CD8-positive, alpha-beta memory T cell (primary cell): ENCODE measurements at regions not wholly inside any gene's neighbourhood (a gene's known extent, or its start where the extent isn't known, plus 50 kb on each side); places are given as distances from the start of the nearest gene placed in this dataset.
"Not testable (repeated sequence)": the region's sequence is repeated elsewhere in the genome, so short reads cannot be mapped to it uniquely, and the experiment has no call there.

ENCODE experiments used
- CTCF ChIA-PET: fragments of 350-600 bp; sonication (Branson Sonifier 250); formaldehyde crosslinking; loops from one replicate; lab custom pipeline; 2021; ENCODE audit warnings: antibody characterized with exemption; lab: Charles Lee
- POLR2A ChIA-PET: fragments of 350-600 bp; sonication (Branson Sonifier 250); formaldehyde crosslinking; loops from one replicate; lab custom pipeline; 2021; ENCODE audit warnings: antibody characterized with exemption; lab: Charles Lee
- DNase-seq, 5 donors: peaks; one replicate each; pipeline versions ENCODE4 v3.0.0 to v3.0.0-alpha.2; 2020 to 2022; ENCODE audit warnings: mixed read lengths in 1 of 5
- H3K27ac ChIP-seq: one replicate; pipeline ENCODE4 v1.7.0; 2013; ENCODE audit warnings: low read depth, mild to moderate bottlenecking, low read length, moderate library complexity
- H3K27me3 ChIP-seq: 2 replicates; pipeline ENCODE4 v1.7.0; 2013; ENCODE audit warnings: low read length, mild to moderate bottlenecking; ENCODE audit not compliant: insufficient read depth, poor library complexity, severe bottlenecking
- H3K36me3 ChIP-seq: 2 replicates; pipeline ENCODE4 v1.7.0; 2013; ENCODE audit warnings: mild to moderate bottlenecking, low read length, moderate library complexity; ENCODE audit not compliant: insufficient read depth
- H3K4me1 ChIP-seq: 2 replicates; pipeline ENCODE4 v1.7.0; 2013; ENCODE audit warnings: mild to moderate bottlenecking, low read length, moderate library complexity; ENCODE audit not compliant: insufficient read depth
- H3K4me3 ChIP-seq: 2 replicates; pipeline ENCODE4 v1.7.0; 2013; ENCODE audit warnings: mild to moderate bottlenecking, low read length
- H3K9me3 ChIP-seq: 2 replicates; pipeline ENCODE4 v1.7.0; 2013; ENCODE audit warnings: mild to moderate bottlenecking, low read length
- H3K27ac Mint-ChIP-seq, 8 donors: one replicate each; pipeline ENCODE4 v1.8.0; 2020 to 2021; ENCODE audit warnings: mixed read lengths in 8 of 8, mild to moderate bottlenecking in 6 of 8, inconsistent platforms in 3 of 8, moderate library complexity in 3 of 8
- H3K27me3 Mint-ChIP-seq, 2 donors: one replicate each; pipeline ENCODE4 v1.8.0; 2020 to 2021; ENCODE audit warnings: mixed read lengths in 2 of 2, mild to moderate bottlenecking in 1 of 2, moderate library complexity in 1 of 2
- H3K36me3 Mint-ChIP-seq, 3 donors: one replicate each; pipeline ENCODE4 v1.8.0; 2020 to 2021; ENCODE audit warnings: mixed read lengths in 3 of 3, inconsistent platforms in 1 of 3, mild to moderate bottlenecking in 1 of 3
- H3K4me1 Mint-ChIP-seq, 3 donors: one replicate each; pipeline ENCODE4 v1.8.0; 2020 to 2021; ENCODE audit warnings: mixed read lengths in 3 of 3, inconsistent platforms in 1 of 3, mild to moderate bottlenecking in 1 of 3
- H3K4me3 Mint-ChIP-seq, 7 donors: one replicate each; pipeline ENCODE4 v1.8.0; 2020 to 2021; ENCODE audit warnings: mixed read lengths in 7 of 7, mild to moderate bottlenecking in 6 of 7, moderate library complexity in 4 of 7, inconsistent platforms in 2 of 7
- H3K9me3 Mint-ChIP-seq, 5 donors: one replicate each; pipeline ENCODE4 v1.8.0; 2020 to 2022; ENCODE audit warnings: mixed read lengths in 5 of 5, mild to moderate bottlenecking in 3 of 5, moderate library complexity in 2 of 5, inconsistent platforms in 1 of 5

- Mint-ChIP-seq H3K27ac (no peak overlapping the region), H3K9me3 (peaks cover 0 to 8% (median 2%) of the 10 kb centered on the region in 5 donors), H3K4me1 (no peaks in the 10 kb centered on the region), H3K27me3 (no peaks in the 10 kb centered on the region), H3K36me3 (no peaks in the 10 kb centered on the region), H3K4me3 (no peak overlapping the region)
- ChIA-PET CTCF (no interaction called here), POLR2A (no interaction called here)
- Histone ChIP-seq H3K36me3 (no peaks in the 10 kb centered on the region), H3K27ac (no peak overlapping the region), H3K4me3 (no peak overlapping the region), H3K9me3 (no peaks in the 10 kb centered on the region), H3K27me3 (no peaks in the 10 kb centered on the region), H3K4me1 (no peaks in the 10 kb centered on the region)
- DNase-seq = no peak
Observed at GRCh38 chr10:35822316-35822715, 180.2 kb upstream of the FZD8 start.

- no peak overlapping the region for H3K4me3 Mint-ChIP-seq
- no peaks in the 10 kb centered on the region for H3K4me1 ChIP-seq
- no peak overlapping the region for H3K27ac Mint-ChIP-seq
- peaks cover 0 to 8% (median 2%) of the 10 kb centered on the region in 5 donors for H3K9me3 Mint-ChIP-seq
- H3K36me3 Mint-ChIP-seq = no peaks in the 10 kb centered on the region
- H3K4me3 ChIP-seq = no peak overlapping the region
- ChIA-PET CTCF (no interaction called here), POLR2A (no interaction called here)
- H3K27me3 Mint-ChIP-seq = no peaks in the 10 kb centered on the region
- H3K27me3 ChIP-seq = no peaks in the 10 kb centered on the region
- H3K27ac ChIP-seq = no peak overlapping the region
- no peaks in the 10 kb centered on the region for H3K4me1 Mint-ChIP-seq
- H3K9me3 ChIP-seq = no peaks in the 10 kb centered on the region
- DNase-seq = no peak
- H3K36me3 ChIP-seq = no peaks in the 10 kb centered on the region
Observed at GRCh38 chr10:35821339-35821911, 179.3 kb upstream of the FZD8 start.

GRCh38 chr10:35819736-35820135 lies 177.6 kb upstream of the FZD8 start:
- Mint-ChIP-seq H3K36me3 (no peaks in the 10 kb centered on the region), H3K27ac (no peak overlapping the region), H3K27me3 (no peaks in the 10 kb centered on the region), H3K4me3 (no peak overlapping the region), H3K9me3 (peaks cover 0 to 8% (median 5%) of the 10 kb centered on the region in 5 donors), H3K4me1 (no peaks in the 10 kb centered on the region)
- H3K9me3 ChIP-seq = no peaks in the 10 kb centered on the region
- H3K27me3 ChIP-seq = no peaks in the 10 kb centered on the region
- H3K4me1 ChIP-seq = no peaks in the 10 kb centered on the region
- no peak for DNase-seq
- POLR2A ChIA-PET = no interaction called here
- no peaks in the 10 kb centered on the region for H3K36me3 ChIP-seq
- H3K4me3 ChIP-seq = no peak overlapping the region
- H3K27ac ChIP-seq = no peak overlapping the region
- CTCF ChIA-PET = no interaction called here

GRCh38 chr10:35819011-35819410 lies 176.9 kb upstream of the FZD8 start:
- Histone ChIP-seq H3K36me3 (no peaks in the 10 kb centered on the region), H3K9me3 (no peaks in the 10 kb centered on the region), H3K27ac (no peak overlapping the region), H3K27me3 (no peaks in the 10 kb centered on the region), H3K4me3 (no peak overlapping the region), H3K4me1 (no peaks in the 10 kb centered on the region)
- ChIA-PET CTCF (no interaction called here), POLR2A (no interaction called here)
- DNase-seq = no peak
- Mint-ChIP-seq H3K36me3 (no peaks in the 10 kb centered on the region), H3K4me1 (no peaks in the 10 kb centered on the region), H3K4me3 (no peak overlapping the region), H3K9me3 (peaks cover 0 to 9% (median 5%) of the 10 kb centered on the region in 5 donors), H3K27me3 (no peaks in the 10 kb centered on the region), H3K27ac (no peak overlapping the region)

GRCh38 chr10:35817109-35817508 lies 175.0 kb upstream of the FZD8 start:
- H3K4me1 Mint-ChIP-seq, H3K27me3 Mint-ChIP-seq, H3K27ac ChIP-seq, H3K36me3 Mint-ChIP-seq, H3K27ac Mint-ChIP-seq, H3K4me1 ChIP-seq, H3K4me3 Mint-ChIP-seq, CTCF ChIA-PET, H3K9me3 ChIP-seq, H3K9me3 Mint-ChIP-seq, DNase-seq, H3K27me3 ChIP-seq, H3K36me3 ChIP-seq, POLR2A ChIA-PET, H3K4me3 ChIP-seq: not testable (repeated sequence)

- POLR2A ChIA-PET = no interaction called here
- Histone ChIP-seq H3K4me3 (no peak overlapping the region), H3K9me3 (no peaks in the 10 kb centered on the region), H3K36me3 (no peaks in the 10 kb centered on the region), H3K4me1 (no peaks in the 10 kb centered on the region), H3K27me3 (no peaks in the 10 kb centered on the region), H3K27ac (no peak overlapping the region)
- Mint-ChIP-seq H3K27ac (no peak overlapping the region), H3K27me3 (peaks cover 0 to 2% of the 10 kb centered on the region in 2 donors), H3K9me3 (peaks cover 2 to 17% (median 7%) of the 10 kb centered on the region in 5 donors), H3K4me3 (no peak overlapping the region), H3K36me3 (no peaks in the 10 kb centered on the region), H3K4me1 (no peaks in the 10 kb centered on the region)
- DNase-seq = no peak
- CTCF ChIA-PET = no interaction called here
Observed at GRCh38 chr10:35813219-35813618, 171.1 kb upstream of the FZD8 start.

GRCh38 chr10:35808344-35808743 lies 166.2 kb upstream of the FZD8 start:
- H3K4me3 ChIP-seq = no peak overlapping the region
- H3K36me3 Mint-ChIP-seq = no peaks in the 10 kb centered on the region
- H3K4me1 ChIP-seq = no peaks in the 10 kb centered on the region
- H3K27me3 ChIP-seq = no peaks in the 10 kb centered on the region
- H3K27ac ChIP-seq = no peak overlapping the region
- no peak overlapping the region for H3K27ac Mint-ChIP-seq
- no peak overlapping the region for H3K4me3 Mint-ChIP-seq
- ChIA-PET CTCF (no interaction called here), POLR2A (no interaction called here)
- peaks cover 2 to 8% (median 6%) of the 10 kb centered on the region in 5 donors for H3K9me3 Mint-ChIP-seq
- H3K9me3 ChIP-seq = no peaks in the 10 kb centered on the region
- H3K36me3 ChIP-seq = no peaks in the 10 kb centered on the region
- no peaks in the 10 kb centered on the region for H3K4me1 Mint-ChIP-seq
- no peak for DNase-seq
- peaks cover 0 to 2% of the 10 kb centered on the region in 2 donors for H3K27me3 Mint-ChIP-seq

GRCh38 chr10:35803046-35803445 lies 160.9 kb upstream of the FZD8 start:
- Histone ChIP-seq H3K27ac (no peak overlapping the region), H3K4me1 (no peaks in the 10 kb centered on the region), H3K4me3 (no peak overlapping the region), H3K9me3 (no peaks in the 10 kb centered on the region), H3K36me3 (no peaks in the 10 kb centered on the region), H3K27me3 (no peaks in the 10 kb centered on the region)
- POLR2A ChIA-PET = no interaction called here
- Mint-ChIP-seq H3K4me3 (no peak overlapping the region), H3K9me3 (peaks cover 0 to 13% (median 0%) of the 10 kb centered on the region in 5 donors), H3K27me3 (peaks cover 0 to 1% of the 10 kb centered on the region in 2 donors), H3K36me3 (no peaks in the 10 kb centered on the region), H3K27ac (no peak overlapping the region), H3K4me1 (no peaks in the 10 kb centered on the region)
- no peak for DNase-seq
- CTCF ChIA-PET = no interaction called here

GRCh38 chr10:35797187-35797586 lies 155.1 kb upstream of the FZD8 start:
- H3K9me3 ChIP-seq = no peaks in the 10 kb centered on the region
- H3K4me1 ChIP-seq = no peaks in the 10 kb centered on the region
- H3K4me1 Mint-ChIP-seq = no peaks in the 10 kb centered on the region
- no peaks in the 10 kb centered on the region for H3K36me3 ChIP-seq
- no peak overlapping the region for H3K27ac Mint-ChIP-seq
- DNase-seq = no peak
- no peaks in the 10 kb centered on the region for H3K27me3 ChIP-seq
- CTCF ChIA-PET = no interaction called here
- H3K27me3 Mint-ChIP-seq = peaks cover 0 to 2% of the 10 kb centered on the region in 2 donors
- H3K4me3 ChIP-seq = no peak overlapping the region
- peaks cover 0 to 4% (median 2%) of the 10 kb centered on the region in 5 donors for H3K9me3 Mint-ChIP-seq
- H3K4me3 Mint-ChIP-seq = no peak overlapping the region
- H3K36me3 Mint-ChIP-seq = no peaks in the 10 kb centered on the region
- H3K27ac ChIP-seq = no peak overlapping the region
- POLR2A ChIA-PET = no interaction called here
